ENCODE measurements at regions not wholly inside any gene's neighbourhood (a gene's known extent, or its start where the extent isn't known, plus 50 kb on each side); places are given as distances from the start of the nearest gene placed in this dataset.
A peak's percentile ranks its signal among the peaks of the same experiment; 100 is the strongest.

- H2AFZ ChIP-seq (ENCODE audit: low read depth) = peak overlapping the region; percentile 55
- H3K9me2 ChIP-seq = peaks cover 5% of the 10 kb centered on the region; the same call in 1 of the 2 replicates
- H3K4me2 ChIP-seq = peak overlapping the region; percentile 60; the same call in 1 of the 2 replicates
- H3K4me3 ChIP-seq (ENCODE audit: low read depth in 2 of 2, low read length in 1 of 2) = peak overlapping the region in 1 of 2 experiments; percentile 35; a peak in 2 of 4 replicates
- peaks cover 0 to 28% of the 10 kb centered on the region in 2 experiments; a peak in 3 of 4 replicates for H3K4me1 ChIP-seq (ENCODE audit: control insufficient read depth in 1 of 2, insufficient read depth in 2 of 2, low read depth in 1 of 2, low read length in 1 of 2)
- no peaks in the 10 kb centered on the region for H4K20me1 ChIP-seq (ENCODE audit: insufficient read depth)
- no peaks in the 10 kb centered on the region for H3K9me3 ChIP-seq
- H3F3A ChIP-seq (replicated peaks; ENCODE audit: insufficient read depth) = peaks cover 37% of the 10 kb centered on the region
- CTCF ChIA-PET = no interaction called here
- no peak for DNase-seq
- H3K79me2 ChIP-seq (ENCODE audit: insufficient read depth) = no peaks in the 10 kb centered on the region
- H3K36me3 ChIP-seq (replicated peaks in 1 of 2; ENCODE audit: control insufficient read depth in 1 of 2, insufficient read depth in 2 of 2, low read length in 1 of 2) = no peaks in the 10 kb centered on the region
- TF ChIP-seq FOSL2 (IDR thresholded peaks at IDR 0.05; ENCODE audit: borderline replicate concordance, low read depth) (no peak), TAF1 (IDR thresholded peaks at IDR 0.05; ENCODE audit: borderline replicate concordance, low read depth, low read length) (no peak)
- peak overlapping the region; percentile 57; the same call in 1 of the 2 replicates for H3K9ac ChIP-seq
- H3K27me3 ChIP-seq (ENCODE audit: insufficient read depth) = no peaks in the 10 kb centered on the region
- peak overlapping the region; percentile 82 to 95; a peak in 3 of 4 replicates for H3K27ac ChIP-seq (ENCODE audit: low read depth in 2 of 2, low read length in 1 of 2)
- POLR2A ChIA-PET = no interaction called here
Observed at GRCh38 chr3:146967783-146968182, 362.6 kb upstream of the PLSCR5 start.

- H3K9me3 ChIP-seq = no peaks in the 10 kb centered on the region
- no peaks in the 10 kb centered on the region for H4K20me1 ChIP-seq (ENCODE audit: insufficient read depth)
- 54% methylated on average over 3 of the region's 3 CpGs for WGBS (ENCODE audit: low lambda C conversion rate)
- CTCF ChIA-PET = no interaction called here
- no peak overlapping the region; the same call in 1 of the 2 replicates for H3K4me2 ChIP-seq
- DNase-seq = no peak
- TF ChIP-seq JUND (IDR thresholded peaks at IDR 0.05) (no peak), RAD21 (IDR thresholded peaks at IDR 0.05; ENCODE audit: low read length) (no peak), RCOR1 (IDR thresholded peaks at IDR 0.05; ENCODE audit: low read length) (no peak)
- H2AFZ ChIP-seq (ENCODE audit: low read depth) = peak overlapping the region; percentile 55; the same call in 1 of the 2 replicates
- no peak overlapping the region; a peak in 1 of 4 replicates for H3K27ac ChIP-seq (ENCODE audit: low read depth in 2 of 2, low read length in 1 of 2)
- no peak overlapping the region for H3K9ac ChIP-seq
- peaks cover 37% of the 10 kb centered on the region for H3F3A ChIP-seq (replicated peaks; ENCODE audit: insufficient read depth)
- H3K4me1 ChIP-seq (ENCODE audit: control insufficient read depth in 1 of 2, insufficient read depth in 2 of 2, low read depth in 1 of 2, low read length in 1 of 2) = peaks cover 0 to 28% of the 10 kb centered on the region in 2 experiments; a peak in 3 of 4 replicates
- H3K79me2 ChIP-seq (ENCODE audit: insufficient read depth) = no peaks in the 10 kb centered on the region
- no peak overlapping the region for H3K4me3 ChIP-seq (ENCODE audit: low read depth in 2 of 2, low read length in 1 of 2)
- H3K36me3 ChIP-seq (replicated peaks in 1 of 2; ENCODE audit: control insufficient read depth in 1 of 2, insufficient read depth in 2 of 2, low read length in 1 of 2) = no peaks in the 10 kb centered on the region
- H3K27me3 ChIP-seq (ENCODE audit: insufficient read depth) = no peaks in the 10 kb centered on the region
- H3K9me2 ChIP-seq = peaks cover 5% of the 10 kb centered on the region; the same call in 1 of the 2 replicates
- POLR2A ChIA-PET = no interaction called here
Observed at GRCh38 chr3:146966124-146966523, 361.0 kb upstream of the PLSCR5 start.

- no peak for DNase-seq
- no peaks in the 10 kb centered on the region for H3K9me2 ChIP-seq
- H3K79me2 ChIP-seq (ENCODE audit: insufficient read depth) = no peaks in the 10 kb centered on the region
- TF ChIP-seq TAF1 (IDR thresholded peaks at IDR 0.05; ENCODE audit: borderline replicate concordance, low read depth, low read length) = no peak
- CTCF ChIA-PET = interaction anchor here (0.5 to 0.7 kb wide), 2 partner anchors 23 to 1735 kb away, joined by 3 read pairs; no protein-coding TSS in a partner anchor
- no peaks in the 10 kb centered on the region for H4K20me1 ChIP-seq (ENCODE audit: insufficient read depth)
- peak overlapping the region in 1 of 2 experiments; percentile 23; a peak in 1 of 4 replicates for H3K27ac ChIP-seq (ENCODE audit: low read depth in 2 of 2, low read length in 1 of 2)
- no peaks in the 10 kb centered on the region for H3K27me3 ChIP-seq (ENCODE audit: insufficient read depth)
- H3K9ac ChIP-seq = no peak overlapping the region
- peak overlapping the region; percentile 67 for H2AFZ ChIP-seq (ENCODE audit: low read depth)
- no peak overlapping the region for H3K4me3 ChIP-seq (ENCODE audit: low read depth in 2 of 2, low read length in 1 of 2)
- 7% methylated on average over 3 of the region's 3 CpGs for WGBS (ENCODE audit: low lambda C conversion rate)
- H3K4me2 ChIP-seq = peak overlapping the region; percentile 62
- no peaks in the 10 kb centered on the region for H3F3A ChIP-seq (replicated peaks; ENCODE audit: insufficient read depth)
- H3K36me3 ChIP-seq (replicated peaks in 1 of 2; ENCODE audit: control insufficient read depth in 1 of 2, insufficient read depth in 2 of 2, low read length in 1 of 2) = no peaks in the 10 kb centered on the region
- POLR2A ChIA-PET = no interaction called here
- H3K9me3 ChIP-seq = no peaks in the 10 kb centered on the region
- no peaks in the 10 kb centered on the region for H3K4me1 ChIP-seq (ENCODE audit: control insufficient read depth in 1 of 2, insufficient read depth in 2 of 2, low read depth in 1 of 2, low read length in 1 of 2)
Observed at GRCh38 chr3:146953511-146953981, 348.4 kb upstream of the PLSCR5 start.

GRCh38 chr3:146948985-146949384 lies 343.8 kb upstream of the PLSCR5 start:
- Histone ChIP-seq H3K36me3 (replicated peaks in 1 of 2; ENCODE audit: control insufficient read depth in 1 of 2, insufficient read depth in 2 of 2, low read length in 1 of 2) (no peaks in the 10 kb centered on the region), H3F3A (replicated peaks; ENCODE audit: insufficient read depth) (no peaks in the 10 kb centered on the region), H2AFZ (ENCODE audit: low read depth) (no peak overlapping the region), H3K4me1 (ENCODE audit: control insufficient read depth in 1 of 2, insufficient read depth in 2 of 2, low read depth in 1 of 2, low read length in 1 of 2) (no peaks in the 10 kb centered on the region), H4K20me1 (ENCODE audit: insufficient read depth) (no peaks in the 10 kb centered on the region), H3K27me3 (ENCODE audit: insufficient read depth) (no peaks in the 10 kb centered on the region), H3K9ac (no peak overlapping the region), H3K9me3 (no peaks in the 10 kb centered on the region), H3K4me2 (no peak overlapping the region), H3K9me2 (no peaks in the 10 kb centered on the region), H3K27ac (ENCODE audit: low read depth in 2 of 2, low read length in 1 of 2) (no peak overlapping the region), H3K4me3 (ENCODE audit: low read depth in 2 of 2, low read length in 1 of 2) (no peak overlapping the region), H3K79me2 (ENCODE audit: insufficient read depth) (no peaks in the 10 kb centered on the region)
- ChIA-PET POLR2A (no interaction called here), CTCF (interaction anchor here (2.1 kb wide), 1 partner anchor 9 kb away, joined by 5 read pairs; no protein-coding TSS in a partner anchor)
- no peak for DNase-seq
- 33% methylated on average over 8 of the region's 8 CpGs for WGBS (ENCODE audit: low lambda C conversion rate)
- no peak for TF ChIP-seq GABPA (IDR thresholded peaks at IDR 0.05; ENCODE audit: low read depth)
- TF ChIP-seq FOXJ3 (CRISPR knock-in tag; IDR thresholded peaks at IDR 0.05) = no peak
- TF ChIP-seq RFX5 (IDR thresholded peaks at IDR 0.05; ENCODE audit: low read length) = no peak
- no peak for TF ChIP-seq SMC3 (IDR thresholded peaks at IDR 0.05; ENCODE audit: low read depth, low read length)
- no peak for TF ChIP-seq JUND (IDR thresholded peaks at IDR 0.05)
- no peak for TF ChIP-seq RXRA (IDR thresholded peaks at IDR 0.05; ENCODE audit: borderline replicate concordance, low read depth)
- TF ChIP-seq CHD2 (IDR thresholded peaks at IDR 0.05; ENCODE audit: low read length, partially characterized antibody) = no peak
- TF ChIP-seq MEF2A (IDR thresholded peaks at IDR 0.05; ENCODE audit: borderline replicate concordance, low read depth) = no peak
- no peak for TF ChIP-seq YY1 (IDR thresholded peaks at IDR 0.05; ENCODE audit: low read depth)
- no peak for TF ChIP-seq ZBTB33 (IDR thresholded peaks at IDR 0.05; ENCODE audit: borderline replicate concordance, low read depth)
- TF ChIP-seq ELF1 (IDR thresholded peaks at IDR 0.05) = no peak
- no peak for TF ChIP-seq FOXM1 (IDR thresholded peaks at IDR 0.05; ENCODE audit: low read depth)
- no peak for TF ChIP-seq EZH2phosphoT487 (IDR thresholded peaks at IDR 0.05; ENCODE audit: borderline replicate concordance, low read depth)

Data from SK-N-SH (cell line).